BLaER1 (cell line): ENCODE measurements at regions not wholly inside any gene's neighbourhood (a gene's known extent, or its start where the extent isn't known, plus 50 kb on each side); places are given as distances from the start of the nearest gene placed in this dataset.

Source experiments
- H3K27ac ChIP-seq: shearing (Covaris generic); formaldehyde crosslinking; 2 replicates; pipeline ENCODE4 v1.8.1; 2022
- H3K27me3 ChIP-seq: shearing (Covaris generic); formaldehyde crosslinking; 2 replicates; pipeline ENCODE4 v1.8.1; 2022
- H3K36me3 ChIP-seq: shearing (Covaris generic); formaldehyde crosslinking; 2 replicates; pipeline ENCODE4 v1.8.1; 2022
- H3K4me1 ChIP-seq: shearing (Covaris generic); formaldehyde crosslinking; 2 replicates; pipeline ENCODE4 v1.8.1; 2022
- H3K4me2 ChIP-seq: shearing (Covaris generic); formaldehyde crosslinking; 2 replicates; pipeline ENCODE4 v1.8.1; 2022
- H3K4me3 ChIP-seq: shearing (Covaris generic); formaldehyde crosslinking; 2 replicates; pipeline ENCODE4 v1.8.1; 2022
- H3K9ac ChIP-seq: shearing (Covaris generic); formaldehyde crosslinking; 2 replicates; pipeline ENCODE4 v1.8.1; 2022
- H3K9me3 ChIP-seq: shearing (Covaris generic); formaldehyde crosslinking; 2 replicates; pipeline ENCODE4 v1.8.1; 2022
- H4K20me1 ChIP-seq: shearing (Covaris generic); formaldehyde crosslinking; 2 replicates; pipeline ENCODE4 v1.8.1; 2022
- Cebpa-rat ChIP-seq: shearing (Covaris generic); IDR thresholded peaks from 2 replicates; pipeline ENCODE4 v1.8.1; 2022

DNA sequence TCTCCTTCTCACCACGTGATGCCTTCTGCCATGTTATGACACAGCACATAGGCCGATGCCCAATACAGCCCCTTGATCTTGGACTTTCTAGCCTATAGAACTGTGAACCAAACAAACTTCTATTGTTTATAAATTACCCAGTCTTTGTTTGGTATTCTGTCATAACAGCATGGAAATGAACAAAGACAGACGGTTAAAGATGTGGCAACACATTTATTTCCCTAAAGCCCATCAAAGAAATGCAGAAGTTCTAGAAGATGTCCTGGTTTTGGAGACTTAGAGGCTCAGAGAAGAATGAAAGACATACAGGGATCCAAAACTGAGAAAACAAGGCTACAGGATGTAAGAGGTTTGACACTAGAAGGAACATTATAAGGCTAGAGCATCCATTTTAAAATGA is 600.8 kb upstream of the DAB2 start:
- H3K4me2 ChIP-seq: no peak overlapping the region
- no peaks in the 10 kb centered on the region for H3K27me3 ChIP-seq
- H3K9ac ChIP-seq: no peak overlapping the region
- no peaks in the 10 kb centered on the region for H4K20me1 ChIP-seq
- H3K4me3 ChIP-seq: no peak overlapping the region
- H3K27ac ChIP-seq: no peak overlapping the region
- H3K9me3 ChIP-seq: no peaks in the 10 kb centered on the region; the same call in 1 of the 2 replicates
- no peaks in the 10 kb centered on the region for H3K36me3 ChIP-seq
- H3K4me1 ChIP-seq: no peaks in the 10 kb centered on the region
- no peak for TF ChIP-seq Cebpa-rat

- Histone ChIP-seq H4K20me1 (no peaks in the 10 kb centered on the region), H3K27me3 (no peaks in the 10 kb centered on the region), H3K27ac (no peak overlapping the region), H3K9me3 (no peaks in the 10 kb centered on the region; the same call in 1 of the 2 replicates), H3K36me3 (no peaks in the 10 kb centered on the region), H3K9ac (no peak overlapping the region), H3K4me1 (no peaks in the 10 kb centered on the region), H3K4me3 (no peak overlapping the region), H3K4me2 (no peak overlapping the region)
- TF ChIP-seq Cebpa-rat: no peak
Observed at GRCh38 chr5:40022057-40022456, 597.3 kb upstream of the DAB2 start.

GRCh38 chr5:40021007-40021406 is 596.2 kb upstream of the DAB2 start:
- Histone ChIP-seq H4K20me1 (no peaks in the 10 kb centered on the region), H3K9me3 (no peaks in the 10 kb centered on the region; the same call in 1 of the 2 replicates), H3K27ac (no peak overlapping the region), H3K9ac (no peak overlapping the region), H3K36me3 (no peaks in the 10 kb centered on the region), H3K4me3 (no peak overlapping the region), H3K27me3 (no peaks in the 10 kb centered on the region), H3K4me1 (no peaks in the 10 kb centered on the region), H3K4me2 (no peak overlapping the region)
- TF ChIP-seq Cebpa-rat: no peak

DNA sequence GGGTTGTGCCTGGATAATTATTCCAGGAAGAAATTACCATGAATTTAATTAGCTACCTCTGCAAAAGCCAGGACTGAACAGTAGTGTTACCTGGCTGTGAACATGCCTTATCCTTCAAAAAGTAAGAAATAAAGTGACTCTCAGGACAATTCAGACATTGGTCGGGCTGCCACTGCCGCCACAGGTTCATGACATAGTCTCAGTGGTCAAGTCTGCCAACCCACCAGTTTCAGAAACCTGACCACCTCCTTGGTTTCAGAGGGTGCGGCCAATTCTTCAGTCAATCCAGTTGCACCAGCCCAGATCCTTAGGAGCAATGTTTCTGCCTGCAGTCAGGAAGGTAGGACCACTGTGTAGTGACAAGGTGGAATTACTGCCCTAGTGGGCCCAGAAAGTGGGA is 593.1 kb upstream of the DAB2 start:
- no peaks in the 10 kb centered on the region for H3K36me3 ChIP-seq
- no peak overlapping the region for H3K9ac ChIP-seq
- no peak overlapping the region for H3K27ac ChIP-seq
- no peak for TF ChIP-seq Cebpa-rat
- no peaks in the 10 kb centered on the region for H3K27me3 ChIP-seq
- no peaks in the 10 kb centered on the region; the same call in 1 of the 2 replicates for H3K9me3 ChIP-seq
- H4K20me1 ChIP-seq: no peaks in the 10 kb centered on the region
- no peak overlapping the region for H3K4me3 ChIP-seq
- H3K4me1 ChIP-seq: no peaks in the 10 kb centered on the region
- H3K4me2 ChIP-seq: no peak overlapping the region

GRCh38 chr5:40017135-40017534 is 592.4 kb upstream of the DAB2 start:
- H3K36me3 ChIP-seq: no peaks in the 10 kb centered on the region
- no peak for TF ChIP-seq Cebpa-rat
- no peaks in the 10 kb centered on the region for H3K27me3 ChIP-seq
- no peaks in the 10 kb centered on the region for H4K20me1 ChIP-seq
- H3K27ac ChIP-seq: no peak overlapping the region
- no peak overlapping the region for H3K4me3 ChIP-seq
- no peaks in the 10 kb centered on the region; the same call in 1 of the 2 replicates for H3K9me3 ChIP-seq
- H3K4me2 ChIP-seq: no peak overlapping the region
- H3K9ac ChIP-seq: no peak overlapping the region
- H3K4me1 ChIP-seq: no peaks in the 10 kb centered on the region

DNA sequence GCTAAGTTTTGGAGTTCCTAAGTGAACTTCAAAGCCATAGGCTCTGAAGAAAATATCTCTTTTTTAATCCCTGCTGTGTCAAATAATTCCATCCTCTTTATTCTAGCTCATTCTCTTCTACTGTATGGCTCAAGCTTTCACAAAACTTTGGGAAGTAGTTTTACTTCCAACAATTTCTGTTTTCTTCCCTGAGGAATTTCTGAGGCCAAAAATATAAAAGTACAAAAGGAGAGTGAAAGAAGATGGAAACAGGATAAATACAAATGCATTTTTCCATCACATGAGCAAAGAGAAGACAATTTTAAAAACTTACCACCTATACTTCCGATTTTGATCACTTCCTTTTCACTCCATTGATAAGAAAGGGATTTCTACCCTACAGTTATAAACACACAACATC is 585.7 kb upstream of the DAB2 start:
- no peaks in the 10 kb centered on the region for H3K36me3 ChIP-seq
- no peak overlapping the region for H3K4me2 ChIP-seq
- no peak overlapping the region for H3K27ac ChIP-seq
- no peaks in the 10 kb centered on the region for H4K20me1 ChIP-seq
- no peak overlapping the region for H3K9ac ChIP-seq
- no peaks in the 10 kb centered on the region for H3K27me3 ChIP-seq
- no peaks in the 10 kb centered on the region for H3K9me3 ChIP-seq
- no peak overlapping the region for H3K4me3 ChIP-seq
- no peaks in the 10 kb centered on the region for H3K4me1 ChIP-seq
- TF ChIP-seq Cebpa-rat: no peak

GRCh38 chr5:40006260-40006659 is 581.5 kb upstream of the DAB2 start:
- Histone ChIP-seq H3K36me3 (no peaks in the 10 kb centered on the region), H3K4me1 (no peaks in the 10 kb centered on the region), H3K9ac (no peak overlapping the region), H3K27ac (no peak overlapping the region), H3K4me3 (no peak overlapping the region), H3K4me2 (no peak overlapping the region), H3K9me3 (no peaks in the 10 kb centered on the region), H3K27me3 (no peaks in the 10 kb centered on the region), H4K20me1 (no peaks in the 10 kb centered on the region)
- TF ChIP-seq Cebpa-rat: no peak

DNA sequence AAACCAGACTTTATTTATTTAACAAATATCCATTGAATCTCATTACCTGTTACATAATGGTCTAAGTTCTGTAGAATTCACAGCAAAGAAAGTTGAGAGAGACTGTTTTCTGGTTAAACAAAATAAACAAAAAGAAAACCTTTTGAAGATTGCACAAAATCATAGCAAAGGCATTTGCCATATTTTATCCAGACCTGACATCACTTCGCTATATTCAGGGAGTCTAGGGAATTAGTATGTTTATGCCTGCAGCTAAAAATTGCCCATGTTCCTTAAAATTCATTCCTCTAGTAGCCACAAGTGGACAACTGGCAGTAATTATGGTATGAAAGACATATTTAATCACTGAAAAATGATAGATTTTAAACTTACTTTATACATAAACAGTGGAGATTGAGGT is 577.0 kb upstream of the DAB2 start:
- Histone ChIP-seq H3K36me3 (no peaks in the 10 kb centered on the region), H3K9ac (no peak overlapping the region), H3K4me1 (no peaks in the 10 kb centered on the region), H3K27ac (no peak overlapping the region), H3K9me3 (no peaks in the 10 kb centered on the region), H3K27me3 (no peaks in the 10 kb centered on the region), H3K4me3 (no peak overlapping the region), H3K4me2 (no peak overlapping the region), H4K20me1 (no peaks in the 10 kb centered on the region)
- no peak for TF ChIP-seq Cebpa-rat

GRCh38 chr5:39998518-39998917 is 573.7 kb upstream of the DAB2 start:
- H3K27ac ChIP-seq: no peak overlapping the region
- H3K27me3 ChIP-seq: no peaks in the 10 kb centered on the region
- no peaks in the 10 kb centered on the region for H3K4me1 ChIP-seq
- no peaks in the 10 kb centered on the region for H3K9me3 ChIP-seq
- H3K4me3 ChIP-seq: no peak overlapping the region
- no peak overlapping the region for H3K9ac ChIP-seq
- no peaks in the 10 kb centered on the region for H3K36me3 ChIP-seq
- H3K4me2 ChIP-seq: no peak overlapping the region
- no peaks in the 10 kb centered on the region for H4K20me1 ChIP-seq
- TF ChIP-seq Cebpa-rat: no peak

DNA sequence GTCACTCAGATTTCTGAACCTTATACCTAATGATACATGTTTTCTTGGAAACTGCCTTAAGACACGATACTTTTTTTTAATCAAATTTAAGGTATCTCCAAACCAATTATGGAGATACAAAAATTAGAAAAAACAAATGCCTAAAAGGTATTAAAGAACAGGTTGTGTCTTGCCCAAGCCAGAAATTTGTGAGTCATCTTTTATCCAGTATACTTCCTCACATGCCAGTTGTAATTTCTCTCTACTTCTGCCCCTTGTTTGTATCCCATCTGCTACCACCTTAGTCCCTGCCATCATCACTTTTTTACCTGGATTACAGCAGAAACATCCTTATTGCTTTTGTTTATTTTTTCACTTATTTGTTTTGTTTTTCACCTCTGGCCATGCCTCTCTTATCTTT is 571.2 kb upstream of the DAB2 start:
- no peaks in the 10 kb centered on the region for H3K9me3 ChIP-seq
- no peaks in the 10 kb centered on the region for H3K4me1 ChIP-seq
- no peak overlapping the region for H3K4me3 ChIP-seq
- no peak overlapping the region for H3K27ac ChIP-seq
- no peak overlapping the region for H3K4me2 ChIP-seq
- TF ChIP-seq Cebpa-rat: no peak
- no peaks in the 10 kb centered on the region for H3K27me3 ChIP-seq
- H4K20me1 ChIP-seq: no peaks in the 10 kb centered on the region
- no peaks in the 10 kb centered on the region for H3K36me3 ChIP-seq
- H3K9ac ChIP-seq: no peak overlapping the region

DNA sequence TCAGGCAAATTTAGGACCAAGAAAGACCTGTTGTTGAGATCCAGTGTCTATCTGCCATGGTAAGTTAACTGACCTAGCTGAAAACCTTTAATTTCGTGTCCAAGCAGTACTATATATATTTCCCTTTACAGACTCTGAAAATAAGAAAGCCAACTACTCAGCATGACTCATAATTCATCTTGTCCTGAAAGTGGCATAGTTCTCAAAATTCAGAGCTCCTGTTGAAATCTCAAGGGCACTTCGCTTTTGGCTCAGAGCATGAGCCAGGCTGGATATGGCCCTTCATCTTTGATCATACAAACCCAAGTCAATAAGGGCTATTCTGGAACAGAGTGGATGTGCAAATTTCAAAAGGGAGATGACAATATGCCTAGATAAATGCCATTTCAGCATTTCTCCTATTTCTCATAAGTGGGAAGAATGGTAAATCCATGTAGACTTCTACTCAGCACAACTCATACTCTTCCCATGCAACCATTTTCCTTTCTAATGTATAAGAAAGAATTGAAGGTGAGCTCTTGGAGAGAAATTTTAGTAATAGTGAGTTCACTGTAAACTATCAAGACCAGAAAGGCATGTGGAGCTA is 567.9 kb upstream of the DAB2 start:
- Histone ChIP-seq H3K27ac (no peak overlapping the region), H3K4me3 (no peak overlapping the region), H3K27me3 (no peaks in the 10 kb centered on the region), H3K9me3 (no peaks in the 10 kb centered on the region), H3K4me1 (no peaks in the 10 kb centered on the region), H3K4me2 (no peak overlapping the region), H3K36me3 (no peaks in the 10 kb centered on the region), H4K20me1 (no peaks in the 10 kb centered on the region), H3K9ac (no peak overlapping the region)
- no peak for TF ChIP-seq Cebpa-rat
